Endothelial cell of umbilical vein (primary cell): ENCODE measurements at regions not wholly inside any gene's neighbourhood (a gene's known extent, or its start where the extent isn't known, plus 50 kb on each side); places are given as distances from the start of the nearest gene placed in this dataset.
"Not testable (repeated sequence)": the region's sequence is repeated elsewhere in the genome, so short reads cannot be mapped to it uniquely, and the experiment has no call there.

Experiments
- BruUV-seq: library from RNA; stranded (reverse); fragments of 400-500 nt; replicated peaks from 2 replicates; lab custom pipeline; 2021; lab: Mats Ljungman, UMichigan
- CTCF ChIA-PET: fragments of 300-600, 350-600 bp; sonication (Branson Sonifier 250); formaldehyde crosslinking; loops from one replicate; lab custom pipeline; 2021; ENCODE audit warnings: antibody characterized with exemption, inconsistent platforms; lab: Charles Lee
- POLR2A ChIA-PET: fragments of 300-600, 350-600 bp; sonication (Branson Sonifier 250); formaldehyde crosslinking; loops from one replicate; lab custom pipeline; 2021; ENCODE audit warnings: antibody characterized with exemption, inconsistent platforms; lab: Charles Lee
- DNase-seq: peaks from one replicate; pipeline ENCODE4 v3.0.0-alpha.2; 2011; ENCODE audit warnings: low read depth, low spot score
- FAIRE-seq: peaks from 2 replicates; lab custom pipeline; 2011; peaks lifted over from hg19 to GRCh38; lab: Jason Lieb, UNC
- H2AFZ ChIP-seq: 2 replicates; pipeline ENCODE4 v1.6.0; 2012; ENCODE audit warnings: low read depth, low read length, control low read depth, inconsistent platforms
- H3K27ac ChIP-seq: 2 replicates; pipeline ENCODE4 v1.5.1; 2011; ENCODE audit warnings: low read depth, mild to moderate bottlenecking, control low read depth, low read length, moderate library complexity; ENCODE audit not compliant: insufficient read depth
- H3K27me3 ChIP-seq, 2 experiments: 2 replicates each; pipeline versions ENCODE4 v1.6.0 to v1.6.1; 2011; ENCODE audit warnings: low read length in 2 of 2, mixed read lengths in 1 of 2; ENCODE audit not compliant: control insufficient read depth in 2 of 2, insufficient read depth in 2 of 2
- H3K36me3 ChIP-seq, 2 experiments: 2 replicates in 1 of 2; 3 replicates in 1 of 2; pipeline ENCODE4 v1.5.1; 2011; ENCODE audit warnings: low read length in 2 of 2, mild to moderate bottlenecking in 1 of 2, moderate library complexity in 1 of 2; ENCODE audit not compliant: control insufficient read depth in 2 of 2, insufficient read depth in 2 of 2; ENCODE audit errors: extremely low read depth in 1 of 2
- H3K4me1 ChIP-seq: 3 replicates; pipeline ENCODE4 v1.5.1; 2011; ENCODE audit warnings: mild to moderate bottlenecking, low read length; ENCODE audit not compliant: control insufficient read depth, insufficient read depth; ENCODE audit errors: extremely low read depth
- H3K4me2 ChIP-seq: 2 replicates; pipeline ENCODE4 v1.6.1; 2011; ENCODE audit warnings: low read length, control low read depth, mixed read lengths; ENCODE audit not compliant: insufficient read depth
- H3K4me3 ChIP-seq, 3 experiments: fragments of 200-600 bp in 1 of 3; sonication (generic), shearing (Covaris generic) in 1 of 3; replicated peaks in 1 of 3; 2 replicates each; pipeline ENCODE4 v1.5.1; 2011 to 2016; ENCODE audit warnings: control low read depth in 3 of 3, low read length in 3 of 3, mild to moderate bottlenecking in 2 of 3, inconsistent platforms in 1 of 3, low read depth in 1 of 3, moderate library complexity in 1 of 3; ENCODE audit not compliant: insufficient read depth in 1 of 3
- H3K79me2 ChIP-seq: 2 replicates; pipeline ENCODE4 v1.6.0; 2012; ENCODE audit warnings: low read length, inconsistent platforms; ENCODE audit not compliant: control insufficient read depth, insufficient read depth
- H3K9ac ChIP-seq: replicated peaks from 2 replicates; pipeline ENCODE3; 2011; ENCODE audit warnings: low read length, control low read depth; ENCODE audit not compliant: insufficient read depth; ENCODE audit errors: extremely low read depth
- H3K9me1 ChIP-seq: replicated peaks from 3 replicates; pipeline ENCODE4 v1.6.0; 2011; ENCODE audit warnings: mild to moderate bottlenecking, low read length; ENCODE audit not compliant: control insufficient read depth, insufficient read depth; ENCODE audit errors: extremely low read depth
- H3K9me3 ChIP-seq: replicated peaks from 2 replicates; pipeline ENCODE4 v1.5.1; 2012; ENCODE audit warnings: low read length, inconsistent platforms; ENCODE audit not compliant: control insufficient read depth, insufficient read depth
- H4K20me1 ChIP-seq: replicated peaks from 2 replicates; pipeline ENCODE3; 2011; ENCODE audit warnings: mild to moderate bottlenecking, low read length; ENCODE audit not compliant: control insufficient read depth, insufficient read depth; ENCODE audit errors: extremely low read depth
- FOS ChIP-seq: IDR thresholded peaks from 2 replicates; pipeline ENCODE4 v1.6.1; 2011; ENCODE audit warnings: mild to moderate bottlenecking, low read length, moderate library complexity, borderline replicate concordance; ENCODE audit not compliant: insufficient read depth
- GATA2 ChIP-seq: IDR thresholded peaks from 2 replicates; pipeline ENCODE4 v1.7.0; 2011; ENCODE audit warnings: low read depth, mild to moderate bottlenecking, moderate library complexity, mixed read lengths, low read length; ENCODE audit not compliant: insufficient read length, insufficient read depth
- JUN ChIP-seq: IDR thresholded peaks from 2 replicates; pipeline ENCODE4 v1.6.1; 2011; ENCODE audit warnings: borderline replicate concordance, low read depth; ENCODE audit not compliant: insufficient read length, insufficient read depth
- MYC ChIP-seq: IDR thresholded peaks from one replicate; pipeline ENCODE4 v1.6.1; 2011; ENCODE audit warnings: mild to moderate bottlenecking, low read depth, low read length
- POLR2A ChIP-seq: IDR thresholded peaks from 2 replicates; pipeline ENCODE4 v1.6.1; 2012; ENCODE audit warnings: low read depth, mild to moderate bottlenecking, control low read depth, low read length
- POLR2AphosphoS5 ChIP-seq: IDR thresholded peaks from 2 replicates; pipeline ENCODE4 v1.6.1; 2012; ENCODE audit warnings: low read depth, mild to moderate bottlenecking, control low read depth, low read length, moderate library complexity; ENCODE audit not compliant: insufficient read depth
- dilution Hi-C: fragments of 300-500 bp; cut with MboI; formaldehyde crosslinking; loops from one replicate; pipeline ENCODE4 v1.15.0; 2019; ENCODE audit warnings: low sequenced_read_pairs; ENCODE audit not compliant: extremely low pct_ligation_motif_present
- intact Hi-C: fragments of 100-400 bp; cut with micrococcal nuclease; formaldehyde crosslinking; loops from one replicate; pipeline ENCODE4 v1.10.0; 2022

- H4K20me1 ChIP-seq: no peaks in the 10 kb centered on the region
- H3K27ac ChIP-seq: no peak overlapping the region
- DNase-seq (no peak), FAIRE-seq (no peak)
- no peak for TF ChIP-seq MYC
- TF ChIP-seq FOS: no peak
- no peak for TF ChIP-seq GATA2
- TF ChIP-seq JUN: no peak
- no peaks in the 10 kb centered on the region for H3K27me3 ChIP-seq
- H3K9me1 ChIP-seq: no peaks in the 10 kb centered on the region
- no TSS peak for BruUV-seq
- ChIA-PET POLR2A (no interaction called here), CTCF (interaction anchor here (1.6 kb wide), 1 partner anchor 10 kb away, joined by 7 read pairs; no protein-coding TSS in a partner anchor)
- no peak overlapping the region for H2AFZ ChIP-seq
- no peaks in the 10 kb centered on the region for H3K9me3 ChIP-seq
- H3K4me1 ChIP-seq: no peaks in the 10 kb centered on the region
- H3K4me3 ChIP-seq: no peak overlapping the region
- intact Hi-C loops: no loop called here
- no peak overlapping the region for H3K9ac ChIP-seq
- dilution Hi-C loops: no loop called here
- H3K79me2 ChIP-seq: no peaks in the 10 kb centered on the region
- no peaks in the 10 kb centered on the region for H3K36me3 ChIP-seq
- H3K4me2 ChIP-seq: no peak overlapping the region
Observed at GRCh38 chr1:219099307-219099706, 74.4 kb upstream of the LYPLAL1 start.

- TF ChIP-seq POLR2A (no peak), FOS (no peak), POLR2AphosphoS5 (no peak)
- H3K4me1 ChIP-seq: no peaks in the 10 kb centered on the region
- H3K4me2 ChIP-seq: no peak overlapping the region
- FAIRE-seq (no peak), DNase-seq (no peak)
- no peaks in the 10 kb centered on the region for H3K9me3 ChIP-seq
- H3K9me1 ChIP-seq: no peaks in the 10 kb centered on the region
- CTCF ChIA-PET: interaction anchor here (0.9 to 1.6 kb wide), 2 partner anchors 9 to 19 kb away, joined by 3 to 7 read pairs; no protein-coding TSS in a partner anchor
- dilution Hi-C loops (no loop called here), intact Hi-C loops (no loop called here)
- H3K27me3 ChIP-seq: no peaks in the 10 kb centered on the region
- H3K27ac ChIP-seq: no peak overlapping the region
- H3K9ac ChIP-seq: no peak overlapping the region
- no peaks in the 10 kb centered on the region for H3K79me2 ChIP-seq
- BruUV-seq: no TSS peak
- no peaks in the 10 kb centered on the region for H3K36me3 ChIP-seq
- POLR2A ChIA-PET: no interaction called here
- H2AFZ ChIP-seq: no peak overlapping the region
- H4K20me1 ChIP-seq: no peaks in the 10 kb centered on the region
- H3K4me3 ChIP-seq: no peak overlapping the region
Observed at GRCh38 chr1:219100059-219100458, 73.6 kb upstream of the LYPLAL1 start.

- H2AFZ ChIP-seq, H4K20me1 ChIP-seq, CTCF ChIA-PET, H3K9me1 ChIP-seq, H3K9ac ChIP-seq, POLR2A ChIA-PET, BruUV-seq, H3K9me3 ChIP-seq, H3K4me2 ChIP-seq, H3K4me1 ChIP-seq, H3K36me3 ChIP-seq, H3K27ac ChIP-seq, FAIRE-seq, intact Hi-C loops, H3K27me3 ChIP-seq, H3K79me2 ChIP-seq, H3K4me3 ChIP-seq, DNase-seq, dilution Hi-C loops: not testable (repeated sequence)
Observed at GRCh38 chr1:219102466-219102865, 71.2 kb upstream of the LYPLAL1 start.
